ENCODE measurements at regions not wholly inside any gene's neighbourhood (a gene's known extent, or its start where the extent isn't known, plus 50 kb on each side); places are given as distances from the start of the nearest gene placed in this dataset.

- WGBS (ENCODE audit: insufficient coverage, insufficient replicate concordance, low lambda C conversion rate, missing lambda C conversion rate) = 48% methylated on average over 9 of the region's 9 CpGs
- POLR2A ChIA-PET = no interaction called here
- Histone ChIP-seq H3K4me1 (ENCODE audit: control insufficient read depth, insufficient read depth, low read length) (no peaks in the 10 kb centered on the region), H4K20me1 (ENCODE audit: control insufficient read depth, insufficient read depth) (no peaks in the 10 kb centered on the region), H2AFZ (ENCODE audit: control insufficient read depth, low read depth, low read length) (no peak overlapping the region), H3K9ac (ENCODE audit: control insufficient read depth, insufficient read depth, low read length) (no peak overlapping the region), H3K9me3 (replicated peaks; ENCODE audit: control insufficient read depth, insufficient read depth, low read length) (no peaks in the 10 kb centered on the region), H3K4me3 (no peak overlapping the region), H3K27ac (ENCODE audit: control insufficient read depth, insufficient read depth) (no peak overlapping the region), H3K27me3 (replicated peaks in 1 of 2; ENCODE audit: control insufficient read depth in 2 of 2, insufficient read depth in 2 of 2, low read length in 1 of 2) (no peaks in the 10 kb centered on the region), H3K79me2 (ENCODE audit: control insufficient read depth, insufficient read depth, low read length) (no peaks in the 10 kb centered on the region), H3K4me2 (ENCODE audit: control insufficient read depth, insufficient read depth) (no peak overlapping the region), H3K36me3 (ENCODE audit: control insufficient read depth in 2 of 2, insufficient read depth in 2 of 2, low read length in 1 of 2) (no peaks in the 10 kb centered on the region)
- ATAC-seq (no peak), FAIRE-seq (no peak), DNase-seq (ENCODE audit: low read depth, low spot score) (no peak)
- in situ Hi-C loops (cut with MboI) (no loop called here), intact Hi-C loops (cut with micrococcal nuclease; ENCODE audit: unreplicated experiment) (no loop called here)
- CTCF ChIA-PET = no interaction called here
- SMC1A ChIA-PET (ENCODE audit: uncharacterized antibody, unreplicated experiment) = no interaction called here
- TF ChIP-seq KLF5 (IDR thresholded peaks at IDR 0.05; ENCODE audit: partially characterized antibody) (no peak), NFXL1 (IDR thresholded peaks at IDR 0.05; ENCODE audit: borderline replicate concordance) (no peak), NR2C2 (IDR thresholded peaks at IDR 0.05; ENCODE audit: borderline replicate concordance, control insufficient read depth, insufficient read length, low read depth) (no peak), ZBTB33 (IDR thresholded peaks at IDR 0.05) (no peak), JUNB (IDR thresholded peaks at IDR 0.05) (no peak), BRCA1 (IDR thresholded peaks at IDR 0.05; ENCODE audit: low read depth, low read length) (no peak), REST (IDR thresholded peaks at IDR 0.05; ENCODE audit: low read depth, low read length) (no peak), RELA (IDR thresholded peaks at IDR 0.05; ENCODE audit: borderline replicate concordance, partially characterized antibody) (no peak), EED (IDR thresholded peaks at IDR 0.05; ENCODE audit: low read depth) (no peak), BCL11A (IDR thresholded peaks at IDR 0.05; ENCODE audit: low read depth, low read length) (no peak), ZNF24 (IDR thresholded peaks at IDR 0.05) (no peak), ZNF384 (IDR thresholded peaks at IDR 0.05; ENCODE audit: borderline replicate concordance, low read depth, low read length) (no peak), TAF1 (IDR thresholded peaks at IDR 0.05; ENCODE audit: borderline replicate concordance, low read depth, low read length) (no peak), HDAC2 (IDR thresholded peaks at IDR 0.05) (no peak), ZBTB4 (CRISPR knock-in tag; IDR thresholded peaks at IDR 0.05) (no peak), NR2C1 (IDR thresholded peaks at IDR 0.05) (no peak), HDGF (IDR thresholded peaks at IDR 0.05) (no peak)
- no TSS peak for BruUV-seq (replicated peaks)
- RAD21 ChIA-PET (ENCODE audit: unreplicated experiment) = interaction anchor here (0.7 kb wide), 1 partner anchor 66 kb away, joined by 3 read pairs; no protein-coding TSS in a partner anchor
Observed at GRCh38 chr15:93846148-93846547, 385.2 kb upstream of the MCTP2 start.

Data from GM12878 (cell line).